MM.1S (cell line): ENCODE measurements at regions not wholly inside any gene's neighbourhood (a gene's known extent, or its start where the extent isn't known, plus 50 kb on each side); places are given as distances from the start of the nearest gene placed in this dataset.

Experiments
- DNase-seq: peaks from one replicate; pipeline ENCODE4 v3.0.0-alpha.2; 2015
- H2AFZ ChIP-seq: fragments of 300-600 bp; sonication (generic); 2 replicates; pipeline ENCODE4 v1.6.0; 2016; ENCODE audit warnings: antibody characterized with exemption, low read length
- H3F3A ChIP-seq: fragments of 300-600 bp; sonication (generic); 2 replicates; pipeline ENCODE4 v1.6.1; 2016; ENCODE audit warnings: mild to moderate bottlenecking, antibody characterized with exemption, low read length, moderate library complexity, mixed read lengths; ENCODE audit not compliant: insufficient read depth
- H3K27ac ChIP-seq: fragments of 300-600 bp; sonication (generic); 2 replicates; pipeline ENCODE4 v1.5.1; 2016; ENCODE audit warnings: mild to moderate bottlenecking, low read length
- H3K27me3 ChIP-seq: fragments of 300-600 bp; sonication (generic); replicated peaks from 2 replicates; pipeline ENCODE4 v1.6.0; 2016; ENCODE audit warnings: low read length; ENCODE audit not compliant: insufficient read depth
- H3K36me3 ChIP-seq: fragments of 300-600 bp; sonication (generic); replicated peaks from 2 replicates; pipeline ENCODE4 v1.6.1; 2016; ENCODE audit warnings: mild to moderate bottlenecking, low read length, mixed read lengths; ENCODE audit not compliant: insufficient read depth
- H3K4me1 ChIP-seq: fragments of 300-600 bp; sonication (generic); 2 replicates; pipeline ENCODE4 v1.6.1; 2016; ENCODE audit warnings: low read length, mixed read lengths
- H3K4me2 ChIP-seq: fragments of 300-600 bp; sonication (generic); 2 replicates; pipeline ENCODE4 v1.6.0; 2016; ENCODE audit warnings: low read depth, low read length
- H3K4me3 ChIP-seq: fragments of 300-600 bp; sonication (generic); 2 replicates; pipeline ENCODE4 v1.5.1; 2016; ENCODE audit warnings: low read length, mixed read lengths
- H3K79me2 ChIP-seq: fragments of 300-600 bp; sonication (generic); 2 replicates; pipeline ENCODE4 v1.6.1; 2016; ENCODE audit warnings: mixed run types, low read length, mixed read lengths
- H3K9ac ChIP-seq: fragments of 300-600 bp; sonication (generic); 2 replicates; pipeline ENCODE4 v1.6.1; 2016; ENCODE audit warnings: low read length, mixed read lengths
- H3K9me2 ChIP-seq: fragments of 300-600 bp; sonication (generic); replicated peaks from 2 replicates; pipeline ENCODE4 v1.6.1; 2016; ENCODE audit warnings: mild to moderate bottlenecking, low read length, mixed read lengths; ENCODE audit not compliant: insufficient read depth
- H3K9me3 ChIP-seq: fragments of 300-600 bp; sonication (generic); replicated peaks from 2 replicates; pipeline ENCODE4 v1.6.1; 2016; ENCODE audit warnings: mild to moderate bottlenecking, low read length, mixed read lengths; ENCODE audit not compliant: insufficient read depth
- H4K20me1 ChIP-seq: fragments of 300-600 bp; sonication (generic); 2 replicates; pipeline ENCODE4 v1.6.1; 2016; ENCODE audit warnings: mild to moderate bottlenecking, low read length, moderate library complexity, mixed read lengths; ENCODE audit not compliant: insufficient read depth
- CTCF ChIP-seq: fragments of 300-600 bp; sonication (generic); IDR thresholded peaks from 2 replicates; pipeline ENCODE4 v1.5.1; 2016; ENCODE audit warnings: antibody characterized with exemption, low read length, mixed read lengths
- EZH2 ChIP-seq: fragments of 300-600 bp; sonication (generic); optimal IDR thresholded peaks from 2 replicates; pipeline ENCODE3; 2017; ENCODE audit warnings: low read depth, mild to moderate bottlenecking, antibody characterized with exemption, low read length, mixed read lengths
- EZH2phosphoT487 ChIP-seq: fragments of 300-600 bp; sonication (generic); IDR thresholded peaks from 2 replicates; pipeline ENCODE4 v1.6.1; 2018; ENCODE audit warnings: antibody characterized with exemption, low read length

GRCh38 chr2:16359961-16360360, 305.7 kb downstream of the CYRIA start:
- Histone ChIP-seq H3K4me2 (no peak overlapping the region), H3K9me2 (no peaks in the 10 kb centered on the region), H3K9me3 (no peaks in the 10 kb centered on the region), H3K4me3 (no peak overlapping the region), H3K27ac (no peak overlapping the region), H3K9ac (no peak overlapping the region), H3K36me3 (no peaks in the 10 kb centered on the region), H4K20me1 (no peaks in the 10 kb centered on the region), H3K4me1 (no peaks in the 10 kb centered on the region), H3F3A (no peaks in the 10 kb centered on the region), H3K27me3 (no peaks in the 10 kb centered on the region), H2AFZ (no peak overlapping the region), H3K79me2 (no peaks in the 10 kb centered on the region)
- TF ChIP-seq EZH2phosphoT487 (no peak), EZH2 (no peak), CTCF (no peak)
- DNase-seq, result no peak

GRCh38 chr2:16357188-16357587, 308.4 kb downstream of the CYRIA start:
- H3K27ac ChIP-seq, result no peak overlapping the region
- no peaks in the 10 kb centered on the region for H3K9me3 ChIP-seq
- H3K4me1 ChIP-seq, result no peaks in the 10 kb centered on the region
- H3K4me3 ChIP-seq, result no peak overlapping the region
- no peak for DNase-seq
- H4K20me1 ChIP-seq, result no peaks in the 10 kb centered on the region
- TF ChIP-seq EZH2 (no peak), CTCF (no peak), EZH2phosphoT487 (no peak)
- no peak overlapping the region for H2AFZ ChIP-seq
- H3K9ac ChIP-seq, result no peak overlapping the region
- H3K9me2 ChIP-seq, result no peaks in the 10 kb centered on the region
- H3K36me3 ChIP-seq, result no peaks in the 10 kb centered on the region
- H3K79me2 ChIP-seq, result no peaks in the 10 kb centered on the region
- H3K4me2 ChIP-seq, result no peak overlapping the region
- no peaks in the 10 kb centered on the region for H3F3A ChIP-seq
- H3K27me3 ChIP-seq, result no peaks in the 10 kb centered on the region

GRCh38 chr2:16351541-16351940, 314.1 kb downstream of the CYRIA start:
- DNase-seq, result no peak
- no peak for TF ChIP-seq EZH2phosphoT487
- no peak for TF ChIP-seq EZH2
- no peak for TF ChIP-seq CTCF
- Histone ChIP-seq H3F3A (no peaks in the 10 kb centered on the region), H3K4me1 (no peaks in the 10 kb centered on the region), H3K27ac (no peak overlapping the region), H3K9me2 (no peaks in the 10 kb centered on the region), H3K79me2 (no peaks in the 10 kb centered on the region), H3K4me3 (no peak overlapping the region), H4K20me1 (no peaks in the 10 kb centered on the region), H3K9me3 (no peaks in the 10 kb centered on the region), H3K9ac (no peak overlapping the region), H3K4me2 (no peak overlapping the region), H3K36me3 (no peaks in the 10 kb centered on the region), H2AFZ (no peak overlapping the region), H3K27me3 (no peaks in the 10 kb centered on the region)

- Histone ChIP-seq H3F3A (no peaks in the 10 kb centered on the region), H2AFZ (no peak overlapping the region), H3K9ac (no peak overlapping the region), H3K4me2 (no peak overlapping the region), H3K4me1 (no peaks in the 10 kb centered on the region), H3K9me3 (no peaks in the 10 kb centered on the region), H3K9me2 (no peaks in the 10 kb centered on the region), H3K27ac (no peak overlapping the region), H3K79me2 (no peaks in the 10 kb centered on the region), H3K36me3 (no peaks in the 10 kb centered on the region), H4K20me1 (no peaks in the 10 kb centered on the region), H3K27me3 (no peaks in the 10 kb centered on the region), H3K4me3 (no peak overlapping the region)
- TF ChIP-seq CTCF, result no peak
- no peak for TF ChIP-seq EZH2phosphoT487
- TF ChIP-seq EZH2, result no peak
- no peak for DNase-seq
These were observed 314.5 kb downstream of the CYRIA start for GRCh38 chr2:16351137-16351536.
